ENCODE measurements at regions not wholly inside any gene's neighbourhood (a gene's known extent, or its start where the extent isn't known, plus 50 kb on each side); places are given as distances from the start of the nearest gene placed in this dataset.
"Not testable (repeated sequence)": the region's sequence is repeated elsewhere in the genome, so short reads cannot be mapped to it uniquely, and the experiment has no call there.

GRCh38 chr2:160584972-160585494 is 91.4 kb upstream of the RBMS1 start:
- no peak for DNase-seq

- DNase-seq = no peak
These were observed 97.1 kb upstream of the RBMS1 start for GRCh38 chr2:160590664-160591063.

- no peak for DNase-seq
These were observed 98.8 kb upstream of the RBMS1 start for GRCh38 chr2:160592401-160592800.

GRCh38 chr2:160592993-160593392 is 99.4 kb upstream of the RBMS1 start:
- DNase-seq = no peak

- no peak for DNase-seq
These were observed 102.8 kb upstream of the RBMS1 start for GRCh38 chr2:160596441-160596840.

GRCh38 chr2:160600437-160600836 is 106.8 kb upstream of the RBMS1 start:
- DNase-seq = not testable (repeated sequence)

GRCh38 chr2:160602073-160602472 is 108.5 kb upstream of the RBMS1 start:
- no peak for DNase-seq

- DNase-seq = no peak
These were observed 110.3 kb upstream of the RBMS1 start for GRCh38 chr2:160603771-160604510.

- DNase-seq = no peak
These were observed 112.7 kb upstream of the RBMS1 start for GRCh38 chr2:160606341-160606740.

GRCh38 chr2:160608599-160608998 is 115.0 kb upstream of the RBMS1 start:
- no peak for DNase-seq

GRCh38 chr2:160609346-160609745 is 115.7 kb upstream of the RBMS1 start:
- no peak for DNase-seq

- DNase-seq = no peak
These were observed 116.4 kb upstream of the RBMS1 start for GRCh38 chr2:160610041-160610440.

GRCh38 chr2:160612266-160612856 is 118.8 kb upstream of the RBMS1 start:
- no peak for DNase-seq

- DNase-seq = no peak
These were observed 120.0 kb upstream of the RBMS1 start for GRCh38 chr2:160613466-160614153.

- no peak for DNase-seq
These were observed 120.8 kb upstream of the RBMS1 start for GRCh38 chr2:160614391-160614790.

- no peak for DNase-seq
These were observed 122.1 kb upstream of the RBMS1 start for GRCh38 chr2:160615706-160616105.

- DNase-seq = no peak
These were observed 122.5 kb upstream of the RBMS1 start for GRCh38 chr2:160616149-160616548.

- DNase-seq = no peak
These were observed 128.1 kb upstream of the RBMS1 start for GRCh38 chr2:160621748-160622147.

- DNase-seq = not testable (repeated sequence)
These were observed 134.5 kb upstream of the RBMS1 start for GRCh38 chr2:160628020-160628637.

GRCh38 chr2:160628811-160629210 is 135.2 kb upstream of the RBMS1 start:
- no peak for DNase-seq

- peak; percentile 72 for DNase-seq
These were observed 137.4 kb upstream of the RBMS1 start for GRCh38 chr2:160630801-160631590.

Data from right forelimb (tissue), 1 donor.